Transverse colon (tissue), 4 donors: ENCODE measurements at regions not wholly inside any gene's neighbourhood (a gene's known extent, or its start where the extent isn't known, plus 50 kb on each side); places are given as distances from the start of the nearest gene placed in this dataset.

ENCODE experiments used
- DNase-seq: peaks from one replicate; pipeline ENCODE4 v3.0.0-alpha.2; 2019
- H3K27ac ChIP-seq, 4 donors: fragments of 200-600 bp; sonication (generic); 2 replicates each; pipeline ENCODE4 v1.5.1; 2016 to 2018; ENCODE audit warnings: inconsistent platforms in 4 of 4
- H3K27me3 ChIP-seq: fragments of 200-600 bp; sonication (generic); 2 replicates; pipeline ENCODE4 v1.5.1; 2017; ENCODE audit warnings: inconsistent platforms
- H3K36me3 ChIP-seq, 4 donors: fragments of 200-600 bp; sonication (generic); 2 replicates each; pipeline ENCODE4 v1.5.1; 2017 to 2019; ENCODE audit warnings: inconsistent platforms in 4 of 4
- H3K4me1 ChIP-seq, 4 donors: fragments of 200-600 bp; sonication (generic); 2 replicates each; pipeline ENCODE4 v1.5.1; 2017 to 2020; ENCODE audit warnings: inconsistent platforms in 4 of 4
- H3K4me3 ChIP-seq, 4 donors: fragments of 200-600 bp; sonication (generic); 1 replicate in 1 of 4; 2 replicates in 3 of 4; pipeline versions ENCODE4 v1.5.1 to v1.6.1; 2017 to 2019; ENCODE audit warnings: inconsistent platforms in 4 of 4
- H3K9me3 ChIP-seq, 2 donors: fragments of 200-600 bp; sonication (generic); 2 replicates each; pipeline ENCODE4 v1.5.1; 2017 to 2019; ENCODE audit warnings: inconsistent platforms in 2 of 2
- EP300 ChIP-seq: sonication (generic); formaldehyde crosslinking; IDR thresholded peaks from one replicate; pipeline ENCODE4 v1.6.1; 2017; ENCODE audit warnings: antibody characterized with exemption, low read depth
- POLR2A ChIP-seq: fragments of 450-650 bp; IDR thresholded peaks from one replicate; pipeline ENCODE4 v1.6.1; 2016; ENCODE audit warnings: antibody characterized with exemption, mild to moderate bottlenecking, moderate library complexity
- POLR2AphosphoS5 ChIP-seq, 3 donors: sonication (generic); formaldehyde crosslinking; IDR thresholded peaks; one replicate each; pipeline ENCODE4 v1.6.1; 2016; ENCODE audit warnings: antibody characterized with exemption in 3 of 3
- WGBS, 2 donors: methylation state at CpG; one replicate each; pipeline ENCODE4 v1.1.5; 2018; ENCODE audit warnings: low coverage in 1 of 2; 5-methylcytosine and 5-hydroxymethylcytosine counted together
- in situ Hi-C, 4 donors: fragments of 200-750 bp; cut with MboI; loops; one replicate each; pipeline versions ENCODE4 v1.15.0 to v1.15.1; 2017; ENCODE audit warnings: low sequenced_read_pairs in 3 of 4, low pct_ligation_motif_present in 1 of 4, low pct_unique_long_range_greater_than_20kb in 1 of 4
- intact Hi-C: fragments of 100-400 bp; cut with DNase I; formaldehyde crosslinking; loops from one replicate; pipeline ENCODE4 v1.15.1; 2023; ENCODE audit warnings: low total_unique reads
- TF ChIP-seq, protein P1 (sequence below), 5 experiments: fragments of 200-600 bp in 3 of 5; fragments of 450-650 bp in 2 of 5; sonication (generic) in 3 of 5; IDR thresholded peaks; 1 replicate in 2 of 5; 2 replicates in 3 of 5; pipeline ENCODE4 v1.5.1; 2016 to 2017; ENCODE audit warnings: antibody characterized with exemption in 5 of 5, inconsistent platforms in 3 of 5, mild to moderate bottlenecking in 2 of 5, moderate library complexity in 1 of 5

DNA sequence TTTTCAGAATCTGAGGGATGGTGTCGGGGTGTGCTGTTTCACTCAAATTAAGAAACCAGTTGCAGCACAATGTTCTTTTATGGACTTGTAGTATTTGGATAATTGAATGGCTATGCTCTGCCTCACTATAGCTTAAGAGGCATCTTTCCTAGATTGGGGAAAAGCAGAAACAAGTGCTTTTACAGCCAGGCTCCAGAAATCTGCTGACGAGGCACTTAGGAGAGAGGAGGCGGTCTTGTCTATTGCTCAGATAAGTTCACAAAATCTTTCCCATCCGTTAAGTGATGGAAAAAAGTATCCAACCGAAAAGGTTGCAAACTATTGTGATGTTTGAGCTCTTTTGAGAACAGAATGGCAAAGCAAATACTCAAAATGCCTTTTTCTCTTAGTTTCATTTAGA, 336.1 kb upstream of the RARB start:
- Histone ChIP-seq H3K36me3 (no peaks in the 10 kb centered on the region), H3K4me1 (no peaks in the 10 kb centered on the region), H3K27me3 (no peaks in the 10 kb centered on the region), H3K27ac (no peak overlapping the region), H3K9me3 (no peaks in the 10 kb centered on the region), H3K4me3 (no peak overlapping the region)
- WGBS, 2 donors, result 78% methylated on average over 5 of the region's 5 CpGs
- in situ Hi-C loops, result no loop called here
- no peak for DNase-seq
- no peak for TF ChIP-seq EP300
- TF ChIP-seq POLR2AphosphoS5 (IDR thresholded peaks at IDR 0.05), result no peak
- TF ChIP-seq POLR2A, result no peak
- TF ChIP-seq, protein P1, sequence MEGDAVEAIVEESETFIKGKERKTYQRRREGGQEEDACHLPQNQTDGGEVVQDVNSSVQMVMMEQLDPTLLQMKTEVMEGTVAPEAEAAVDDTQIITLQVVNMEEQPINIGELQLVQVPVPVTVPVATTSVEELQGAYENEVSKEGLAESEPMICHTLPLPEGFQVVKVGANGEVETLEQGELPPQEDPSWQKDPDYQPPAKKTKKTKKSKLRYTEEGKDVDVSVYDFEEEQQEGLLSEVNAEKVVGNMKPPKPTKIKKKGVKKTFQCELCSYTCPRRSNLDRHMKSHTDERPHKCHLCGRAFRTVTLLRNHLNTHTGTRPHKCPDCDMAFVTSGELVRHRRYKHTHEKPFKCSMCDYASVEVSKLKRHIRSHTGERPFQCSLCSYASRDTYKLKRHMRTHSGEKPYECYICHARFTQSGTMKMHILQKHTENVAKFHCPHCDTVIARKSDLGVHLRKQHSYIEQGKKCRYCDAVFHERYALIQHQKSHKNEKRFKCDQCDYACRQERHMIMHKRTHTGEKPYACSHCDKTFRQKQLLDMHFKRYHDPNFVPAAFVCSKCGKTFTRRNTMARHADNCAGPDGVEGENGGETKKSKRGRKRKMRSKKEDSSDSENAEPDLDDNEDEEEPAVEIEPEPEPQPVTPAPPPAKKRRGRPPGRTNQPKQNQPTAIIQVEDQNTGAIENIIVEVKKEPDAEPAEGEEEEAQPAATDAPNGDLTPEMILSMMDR (IDR thresholded peaks at IDR 0.05), result no peak
- intact Hi-C loops, result no loop called here

DNA sequence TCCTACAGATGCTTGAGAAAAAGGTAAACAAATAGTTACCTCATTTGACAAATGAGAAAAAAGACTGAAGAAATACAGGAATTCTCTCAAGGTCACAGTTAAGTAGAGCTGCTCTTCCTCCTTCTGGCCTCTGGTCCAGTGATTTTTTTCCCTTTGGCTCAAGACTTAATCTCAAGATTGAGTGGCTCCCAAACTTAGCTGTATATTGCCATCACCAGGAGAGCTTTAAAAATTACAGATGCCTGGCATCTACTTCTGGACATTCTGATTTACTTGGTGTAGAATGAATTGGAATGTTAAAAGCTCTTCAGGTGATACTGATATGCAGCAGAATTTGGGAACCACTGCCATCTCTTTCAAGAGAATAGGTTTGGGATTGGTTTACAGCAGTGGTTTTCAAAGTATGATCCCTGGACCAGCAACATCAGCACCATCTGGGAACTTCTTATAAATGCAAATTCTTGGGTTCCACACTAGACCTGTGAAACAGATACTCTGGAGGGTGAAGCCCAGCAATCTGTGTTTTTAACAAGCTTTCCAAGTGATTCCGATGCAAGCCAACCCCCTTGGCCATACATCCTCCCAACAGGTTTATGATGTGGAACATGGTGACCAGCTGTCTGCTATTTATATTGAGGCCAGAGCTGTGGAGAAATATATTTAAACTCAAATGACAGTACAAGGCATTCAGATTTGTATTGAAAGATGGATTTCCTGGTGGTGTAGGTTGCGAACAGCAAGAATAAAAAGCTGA, 333.0 kb upstream of the RARB start:
- Histone ChIP-seq H3K36me3 (no peaks in the 10 kb centered on the region), H3K27ac (no peak overlapping the region), H3K9me3 (no peaks in the 10 kb centered on the region), H3K27me3 (no peaks in the 10 kb centered on the region), H3K4me1 (no peaks in the 10 kb centered on the region), H3K4me3 (no peak overlapping the region)
- in situ Hi-C loops (no loop called here), intact Hi-C loops (no loop called here)
- TF ChIP-seq POLR2A, result no peak
- no peak for TF ChIP-seq EP300
- TF ChIP-seq, protein P1 (IDR thresholded peaks at IDR 0.05), result no peak
- TF ChIP-seq POLR2AphosphoS5 (IDR thresholded peaks at IDR 0.05), result no peak
- WGBS, 2 donors, result 60 to 89% methylated on average over 1 to 2 of the region's 2 CpGs
- no peak for DNase-seq

DNA sequence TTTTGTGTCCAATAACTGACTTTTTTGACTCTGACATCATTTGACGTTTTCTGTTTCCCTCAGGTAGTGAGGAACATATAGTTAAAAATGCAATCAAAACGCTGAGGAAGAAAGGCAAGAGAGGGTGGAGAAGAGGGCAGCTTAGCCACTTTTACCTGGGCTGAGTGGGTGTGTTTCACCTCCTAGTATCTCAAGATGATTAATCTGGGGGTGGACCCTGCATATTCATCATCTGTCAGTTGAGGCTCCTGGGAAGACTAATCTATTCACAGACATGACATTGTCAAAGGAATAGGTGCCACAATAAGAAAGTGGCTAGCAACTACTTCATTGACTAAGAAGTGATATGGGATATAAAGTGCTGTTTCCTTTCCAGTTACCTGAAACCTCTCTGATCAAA, 331.5 kb upstream of the RARB start:
- intact Hi-C loops, result no loop called here
- Histone ChIP-seq H3K4me3 (no peak overlapping the region), H3K9me3 (no peaks in the 10 kb centered on the region), H3K27ac (no peak overlapping the region), H3K4me1 (no peaks in the 10 kb centered on the region), H3K36me3 (no peaks in the 10 kb centered on the region), H3K27me3 (no peaks in the 10 kb centered on the region)
- TF ChIP-seq EP300, result no peak
- TF ChIP-seq POLR2A, result no peak
- TF ChIP-seq, protein P1 (IDR thresholded peaks at IDR 0.05), result no peak
- TF ChIP-seq POLR2AphosphoS5 (IDR thresholded peaks at IDR 0.05), result no peak
- no peak for DNase-seq
- in situ Hi-C loops, result no loop called here
- WGBS, 2 donors, result 71 to 83% methylated on average over 2 of the region's 2 CpGs

DNA sequence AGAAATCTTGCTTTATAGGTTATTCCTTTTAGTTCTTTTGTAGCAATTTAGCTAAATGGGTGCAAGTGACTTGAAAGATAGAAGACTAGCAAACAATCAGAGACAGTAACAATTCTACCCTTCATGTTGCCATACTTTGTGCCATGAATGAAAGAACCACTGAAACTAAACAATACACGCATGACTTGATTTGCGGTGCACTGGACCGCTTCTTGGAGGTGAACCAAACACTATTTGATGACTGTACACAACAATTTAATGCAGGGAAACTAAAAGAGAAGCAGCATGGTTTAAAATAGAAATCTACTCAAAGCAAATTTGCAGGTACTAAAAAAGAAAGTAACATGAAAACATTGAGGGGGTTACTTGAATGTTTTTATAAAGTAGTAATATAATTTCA, 331.0 kb upstream of the RARB start:
- WGBS, 2 donors, result 77 to 81% methylated on average over 3 of the region's 3 CpGs
- Histone ChIP-seq H3K36me3 (no peaks in the 10 kb centered on the region), H3K27me3 (no peaks in the 10 kb centered on the region), H3K4me1 (no peaks in the 10 kb centered on the region), H3K4me3 (no peak overlapping the region), H3K27ac (no peak overlapping the region), H3K9me3 (no peaks in the 10 kb centered on the region)
- TF ChIP-seq POLR2AphosphoS5 (IDR thresholded peaks at IDR 0.05) (no peak), EP300 (no peak), POLR2A (no peak)
- TF ChIP-seq, protein P1 (IDR thresholded peaks at IDR 0.05), result no peak
- in situ Hi-C loops, result no loop called here
- DNase-seq, result no peak
- intact Hi-C loops, result no loop called here
